ENCODE measurements at regions not wholly inside any gene's neighbourhood (a gene's known extent, or its start where the extent isn't known, plus 50 kb on each side); places are given as distances from the start of the nearest gene placed in this dataset.

- Histone ChIP-seq H3K79me2 (ENCODE audit: control insufficient read depth, insufficient read depth, low read length) (no peaks in the 10 kb centered on the region), H3K4me3 (replicated peaks in 1 of 3; ENCODE audit: insufficient read depth in 1 of 3, low read depth in 1 of 3, low read length in 3 of 3) (no peak overlapping the region), H3K27ac (ENCODE audit: insufficient read depth, low read depth, low read length) (no peak overlapping the region), H3K27me3 (ENCODE audit: control insufficient read depth in 2 of 2, insufficient read depth in 2 of 2, low read length in 2 of 2) (no peaks in the 10 kb centered on the region), H2AFZ (ENCODE audit: low read depth, low read length) (no peak overlapping the region), H3K9me1 (replicated peaks; ENCODE audit: control insufficient read depth, extremely low read depth, insufficient read depth, low read length) (no peaks in the 10 kb centered on the region), H3K9me3 (replicated peaks; ENCODE audit: control insufficient read depth, insufficient read depth, low read length) (no peaks in the 10 kb centered on the region), H3K4me1 (ENCODE audit: control insufficient read depth, extremely low read depth, insufficient read depth, low read length) (peaks cover 7% of the 10 kb centered on the region), H3K36me3 (ENCODE audit: control insufficient read depth in 2 of 2, extremely low read depth in 1 of 2, insufficient read depth in 2 of 2, low read length in 2 of 2) (no peaks in the 10 kb centered on the region), H4K20me1 (replicated peaks; ENCODE audit: control insufficient read depth, extremely low read depth, insufficient read depth, low read length) (no peaks in the 10 kb centered on the region), H3K4me2 (ENCODE audit: insufficient read depth, low read length) (no peak overlapping the region), H3K9ac (replicated peaks; ENCODE audit: extremely low read depth, insufficient read depth, low read length) (no peak overlapping the region)
- dilution Hi-C loops (cut with MboI; ENCODE audit: extremely low pct_ligation_motif_present, low sequenced_read_pairs) (no loop called here), intact Hi-C loops (cut with micrococcal nuclease) (no loop called here)
- DNase-seq (ENCODE audit: low read depth, low spot score) (no peak), FAIRE-seq (no peak)
- TF ChIP-seq POLR2A (IDR thresholded peaks at IDR 0.05; ENCODE audit: low read depth, low read length): no peak
- TF ChIP-seq, protein P1, sequence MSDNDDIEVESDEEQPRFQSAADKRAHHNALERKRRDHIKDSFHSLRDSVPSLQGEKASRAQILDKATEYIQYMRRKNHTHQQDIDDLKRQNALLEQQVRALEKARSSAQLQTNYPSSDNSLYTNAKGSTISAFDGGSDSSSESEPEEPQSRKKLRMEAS (IDR thresholded peaks at IDR 0.05; ENCODE audit: insufficient read depth, insufficient read length): no peak
- no peak for TF ChIP-seq EZH2 (IDR thresholded peaks at IDR 0.05; ENCODE audit: borderline replicate concordance, low read depth, low read length, severe bottlenecking)
- no peak for TF ChIP-seq JUN (IDR thresholded peaks at IDR 0.05; ENCODE audit: borderline replicate concordance, insufficient read depth, insufficient read length, low read depth)
- no peak for TF ChIP-seq MYC (IDR thresholded peaks at IDR 0.05; ENCODE audit: low read depth, low read length)
- TF ChIP-seq CTCF (IDR thresholded peaks at IDR 0.05; ENCODE audit: extremely low read depth in 1 of 2, insufficient read depth in 1 of 2, low read depth in 1 of 2, low read length in 2 of 2): no peak
- TF ChIP-seq POLR2AphosphoS5 (IDR thresholded peaks at IDR 0.05; ENCODE audit: insufficient read depth, low read depth, low read length): no peak
- TF ChIP-seq GATA2 (IDR thresholded peaks at IDR 0.05; ENCODE audit: insufficient read depth, insufficient read length, low read depth, low read length): no peak
- TF ChIP-seq FOS (IDR thresholded peaks at IDR 0.05; ENCODE audit: borderline replicate concordance, insufficient read depth, low read length): no peak
- ChIA-PET POLR2A (no interaction called here), CTCF (no interaction called here)
- no TSS peak for BruUV-seq (replicated peaks)
Observed at GRCh38 chr21:35633501-35633900, 426.8 kb downstream of the SETD4 start.

All from endothelial cell of umbilical vein (primary cell).